Neural progenitor cell (in vitro differentiated cells): ENCODE measurements at regions not wholly inside any gene's neighbourhood (a gene's known extent, or its start where the extent isn't known, plus 50 kb on each side); places are given as distances from the start of the nearest gene placed in this dataset.
"Not testable (repeated sequence)": the region's sequence is repeated elsewhere in the genome, so short reads cannot be mapped to it uniquely, and the experiment has no call there.

ENCODE experiments used
- DNase-seq: peaks from one replicate; pipeline ENCODE4 v3.0.0-alpha.2; 2016; ENCODE audit warnings: low spot score
- H2AFZ ChIP-seq: fragments of 200-600 bp; sonication (generic); replicated peaks from 2 replicates; pipeline ENCODE4 v1.6.1; 2016; ENCODE audit warnings: antibody characterized with exemption
- H3F3A ChIP-seq: fragments of 200-600 bp; sonication (generic); 2 replicates; pipeline ENCODE4 v1.6.1; 2016; ENCODE audit warnings: antibody characterized with exemption, low read depth
- H3K27ac ChIP-seq: fragments of 200-600 bp; sonication (generic); 2 replicates; pipeline ENCODE4 v1.5.1; 2016; ENCODE audit warnings: mild to moderate bottlenecking
- H3K27me3 ChIP-seq: fragments of 200-600 bp; sonication (generic); 2 replicates; pipeline ENCODE4 v1.6.1; 2016; ENCODE audit warnings: mild to moderate bottlenecking, moderate library complexity
- H3K36me3 ChIP-seq: fragments of 200-600 bp; sonication (generic); 2 replicates; pipeline ENCODE4 v1.5.1; 2016
- H3K4me1 ChIP-seq: fragments of 200-600 bp; sonication (generic); 2 replicates; pipeline ENCODE4 v1.6.1; 2016; ENCODE audit warnings: mixed run types
- H3K4me2 ChIP-seq: fragments of 200-600 bp; sonication (generic); 2 replicates; pipeline ENCODE4 v1.6.1; 2016
- H3K4me3 ChIP-seq: fragments of 200-600 bp; sonication (generic); 2 replicates; pipeline ENCODE4 v1.5.1; 2016
- H3K79me2 ChIP-seq: fragments of 200-600 bp; sonication (generic); 2 replicates; pipeline ENCODE4 v1.6.1; 2016; ENCODE audit warnings: low read depth
- H3K9ac ChIP-seq: fragments of 200-600 bp; sonication (generic); 2 replicates; pipeline ENCODE4 v1.6.1; 2016
- H3K9me3 ChIP-seq: fragments of 200-600 bp; sonication (generic); 2 replicates; pipeline ENCODE4 v1.5.1; 2016; ENCODE audit warnings: low read depth
- H4K20me1 ChIP-seq: fragments of 200-600 bp; sonication (generic); 2 replicates; pipeline ENCODE4 v1.6.1; 2016; ENCODE audit warnings: low read depth
- H3K27ac Mint-ChIP-seq: 3 replicates; pipeline ENCODE4 v1.8.0; 2021; ENCODE audit warnings: mixed read lengths
- H3K27me3 Mint-ChIP-seq: 2 replicates; pipeline ENCODE4 v1.8.0; 2022; ENCODE audit warnings: low read depth, mild to moderate bottlenecking, inconsistent platforms, moderate library complexity, mixed read lengths; ENCODE audit not compliant: insufficient read depth
- H3K36me3 Mint-ChIP-seq: 3 replicates; pipeline ENCODE4 v1.8.0; 2021; ENCODE audit warnings: mixed read lengths
- H3K4me1 Mint-ChIP-seq: 3 replicates; pipeline ENCODE4 v1.8.0; 2021; ENCODE audit warnings: mixed read lengths
- H3K4me3 Mint-ChIP-seq: 3 replicates; pipeline ENCODE4 v1.8.0; 2021; ENCODE audit warnings: mild to moderate bottlenecking, moderate library complexity, mixed read lengths
- H3K9me3 Mint-ChIP-seq: 3 replicates; pipeline ENCODE4 v1.8.0; 2020; ENCODE audit warnings: mixed read lengths
- CTCF ChIP-seq: fragments of 200-600 bp; sonication (generic); IDR thresholded peaks from 2 replicates; pipeline ENCODE4 v1.5.1; 2017; ENCODE audit warnings: antibody characterized with exemption, mild to moderate bottlenecking
- EZH2 ChIP-seq: fragments of 200-600 bp; sonication (generic); IDR thresholded peaks from 2 replicates; pipeline ENCODE4 v1.6.1; 2017; ENCODE audit warnings: antibody characterized with exemption, mild to moderate bottlenecking, moderate library complexity
- EZH2phosphoT487 ChIP-seq: fragments of 200-600 bp; sonication (generic); IDR thresholded peaks from 2 replicates; pipeline ENCODE4 v1.6.1; 2017; ENCODE audit warnings: antibody characterized with exemption

GRCh38 chr7:69388452-69389137 lies 209.7 kb upstream of the AUTS2 start:
- Histone ChIP-seq H3K36me3 (no peaks in the 10 kb centered on the region), H3K27me3 (no peaks in the 10 kb centered on the region), H3K4me2 (no peak overlapping the region), H4K20me1 (no peaks in the 10 kb centered on the region), H3K27ac (no peak overlapping the region), H3F3A (no peaks in the 10 kb centered on the region), H3K4me3 (no peak overlapping the region), H3K79me2 (no peaks in the 10 kb centered on the region), H3K9me3 (no peaks in the 10 kb centered on the region), H2AFZ (no peak overlapping the region), H3K4me1 (no peaks in the 10 kb centered on the region), H3K9ac (no peak overlapping the region)
- H3K4me3 Mint-ChIP-seq: no peak overlapping the region
- peaks cover 2% of the 10 kb centered on the region for H3K4me1 Mint-ChIP-seq
- H3K36me3 Mint-ChIP-seq: no peaks in the 10 kb centered on the region
- H3K27me3 Mint-ChIP-seq: peaks cover 2% of the 10 kb centered on the region
- DNase-seq: no peak
- peaks cover 4% of the 10 kb centered on the region for H3K9me3 Mint-ChIP-seq
- no peak overlapping the region for H3K27ac Mint-ChIP-seq
- TF ChIP-seq EZH2phosphoT487 (no peak), EZH2 (no peak), CTCF (no peak)

DNA sequence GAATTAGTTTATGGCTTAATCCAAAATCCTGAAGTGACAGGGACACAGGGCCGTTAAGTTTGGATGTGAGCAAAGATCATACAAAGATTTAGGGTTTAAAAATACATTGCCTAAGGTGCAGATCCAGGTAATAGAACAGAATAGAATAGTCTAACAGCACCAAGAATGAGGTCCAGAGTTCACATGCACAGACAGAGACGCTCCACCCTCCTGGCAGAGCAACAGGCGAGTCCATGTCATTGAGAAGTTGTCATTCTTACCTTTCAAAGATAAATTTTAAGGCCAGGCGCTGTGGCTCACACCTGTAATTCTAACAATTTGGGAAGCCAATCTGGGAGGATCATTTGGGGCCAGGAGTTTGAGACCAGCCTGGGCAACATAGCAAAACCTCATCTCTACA lies 209.1 kb upstream of the AUTS2 start:
- H3K4me1 Mint-ChIP-seq: peaks cover 2% of the 10 kb centered on the region
- H3K9ac ChIP-seq: no peak overlapping the region
- H3K9me3 Mint-ChIP-seq: peaks cover 2% of the 10 kb centered on the region
- no peak overlapping the region for H3K27ac Mint-ChIP-seq
- no peaks in the 10 kb centered on the region for H3K9me3 ChIP-seq
- no peaks in the 10 kb centered on the region for H3K36me3 ChIP-seq
- H3F3A ChIP-seq: no peaks in the 10 kb centered on the region
- no peaks in the 10 kb centered on the region for H3K36me3 Mint-ChIP-seq
- H3K4me1 ChIP-seq: no peaks in the 10 kb centered on the region
- H2AFZ ChIP-seq: no peak overlapping the region
- no peaks in the 10 kb centered on the region for H4K20me1 ChIP-seq
- H3K27me3 Mint-ChIP-seq: no peaks in the 10 kb centered on the region
- DNase-seq: no peak
- H3K27me3 ChIP-seq: no peaks in the 10 kb centered on the region
- H3K79me2 ChIP-seq: no peaks in the 10 kb centered on the region
- no peak overlapping the region for H3K4me2 ChIP-seq
- no peak overlapping the region for H3K27ac ChIP-seq
- no peak overlapping the region for H3K4me3 Mint-ChIP-seq
- TF ChIP-seq CTCF (no peak), EZH2 (no peak), EZH2phosphoT487 (no peak)
- no peak overlapping the region for H3K4me3 ChIP-seq

DNA sequence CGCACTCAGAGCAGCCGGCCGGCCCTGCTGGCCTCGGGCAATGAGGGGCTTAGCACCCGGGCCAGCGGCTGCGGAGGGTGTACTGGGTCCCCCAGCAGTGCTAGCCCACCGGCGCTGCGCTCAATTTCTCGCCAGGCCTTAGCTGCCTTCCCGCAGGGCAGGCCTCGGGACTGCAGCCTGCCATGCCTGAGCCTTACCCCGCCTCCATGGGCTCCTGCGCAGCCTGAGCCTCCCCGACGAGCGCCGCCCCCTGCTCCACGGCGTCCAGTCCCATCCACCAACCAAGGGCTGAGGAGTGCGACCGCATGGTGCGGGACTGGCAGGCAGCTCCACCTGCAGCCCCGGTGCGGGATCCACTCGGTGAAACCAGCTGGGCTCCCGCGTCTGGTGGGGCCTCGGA lies 204.4 kb upstream of the AUTS2 start:
- not testable (repeated sequence) for H3K4me1 Mint-ChIP-seq, H3F3A ChIP-seq, H3K27me3 Mint-ChIP-seq, H3K27ac Mint-ChIP-seq, H3K9me3 Mint-ChIP-seq, H4K20me1 ChIP-seq, H3K9ac ChIP-seq, H2AFZ ChIP-seq, H3K4me1 ChIP-seq, DNase-seq, H3K79me2 ChIP-seq, H3K9me3 ChIP-seq, H3K36me3 ChIP-seq, H3K36me3 Mint-ChIP-seq, H3K27me3 ChIP-seq, H3K4me3 Mint-ChIP-seq, H3K4me3 ChIP-seq, H3K4me2 ChIP-seq, H3K27ac ChIP-seq

DNA sequence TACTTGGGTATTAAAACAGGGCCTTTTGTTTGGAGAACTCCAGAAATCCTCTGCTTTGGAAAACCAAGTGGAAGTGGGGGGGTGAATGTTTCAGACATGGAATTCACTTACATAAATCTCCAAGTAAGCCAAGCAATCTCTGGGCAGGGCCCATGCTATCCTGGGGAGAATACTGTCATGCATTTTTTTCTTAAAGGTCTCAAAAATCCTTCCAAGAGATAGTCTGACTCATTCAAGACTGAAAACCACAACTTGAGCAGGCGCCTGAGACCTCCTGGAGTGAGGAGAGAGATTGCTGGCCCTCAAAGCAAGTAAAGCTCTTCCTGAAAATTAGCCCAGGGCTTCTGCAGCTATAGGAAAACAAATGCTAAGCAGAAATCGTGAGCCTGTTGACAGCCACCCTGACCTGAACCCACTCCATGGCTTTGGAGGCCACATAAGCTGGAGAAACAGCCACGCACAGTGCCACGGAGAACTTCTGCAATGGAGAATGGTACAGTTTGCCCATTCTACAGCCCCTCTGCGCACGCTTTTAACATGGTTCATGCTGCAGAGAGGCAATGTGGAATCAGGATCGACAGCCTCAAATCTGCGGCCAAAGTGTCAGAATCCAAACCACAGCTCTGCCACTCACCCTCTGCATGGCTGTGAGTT lies 203.1 kb upstream of the AUTS2 start:
- H3K4me3 ChIP-seq: no peak overlapping the region
- H3K27ac Mint-ChIP-seq: no peak overlapping the region
- no peak for DNase-seq
- H3K9me3 ChIP-seq: no peaks in the 10 kb centered on the region
- H3K36me3 ChIP-seq: no peaks in the 10 kb centered on the region
- H3K27me3 ChIP-seq: no peaks in the 10 kb centered on the region
- peaks cover 6% of the 10 kb centered on the region for H3F3A ChIP-seq
- no peak overlapping the region for H3K4me2 ChIP-seq
- H3K27me3 Mint-ChIP-seq: no peaks in the 10 kb centered on the region
- H3K4me3 Mint-ChIP-seq: no peak overlapping the region
- no peaks in the 10 kb centered on the region for H4K20me1 ChIP-seq
- peaks cover 5% of the 10 kb centered on the region for H3K4me1 ChIP-seq
- H3K9me3 Mint-ChIP-seq: peaks cover 16% of the 10 kb centered on the region
- H3K79me2 ChIP-seq: no peaks in the 10 kb centered on the region
- no peak overlapping the region for H2AFZ ChIP-seq
- no peak overlapping the region for H3K9ac ChIP-seq
- peaks cover 13% of the 10 kb centered on the region for H3K4me1 Mint-ChIP-seq
- no peak for TF ChIP-seq CTCF
- TF ChIP-seq EZH2phosphoT487: no peak
- no peak for TF ChIP-seq EZH2
- H3K36me3 Mint-ChIP-seq: no peaks in the 10 kb centered on the region
- no peak overlapping the region for H3K27ac ChIP-seq
